Uterus (tissue), 3 donors: ENCODE measurements at regions not wholly inside any gene's neighbourhood (a gene's known extent, or its start where the extent isn't known, plus 50 kb on each side); places are given as distances from the start of the nearest gene placed in this dataset.

Experiments
- DNase-seq, 2 donors: peaks; one replicate each; pipeline ENCODE4 v3.0.0-alpha.2; 2019 to 2020
- H3K27ac ChIP-seq, 2 donors: fragments of 200-600 bp; sonication (generic); 1 replicate in 1 of 2; 2 replicates in 1 of 2; pipeline ENCODE4 v1.5.1; 2016 to 2018
- H3K27me3 ChIP-seq, 2 donors: fragments of 200-600 bp; sonication (generic); one replicate each; pipeline ENCODE4 v1.5.1; 2018 to 2019; ENCODE audit warnings: control low read depth in 1 of 2
- H3K36me3 ChIP-seq, 2 donors: fragments of 200-600 bp; sonication (generic); one replicate each; pipeline ENCODE4 v1.5.1; 2019; ENCODE audit warnings: control low read depth in 1 of 2
- H3K4me1 ChIP-seq, 2 donors: fragments of 200-600 bp; sonication (generic); one replicate each; pipeline ENCODE4 v1.5.1; 2018 to 2019; ENCODE audit warnings: control low read depth in 1 of 2
- H3K4me3 ChIP-seq, 2 donors: fragments of 200-600 bp; sonication (generic); 1 replicate in 1 of 2; 2 replicates in 1 of 2; pipeline ENCODE4 v1.5.1; 2018 to 2019; ENCODE audit warnings: mild to moderate bottlenecking in 1 of 2
- H3K9me3 ChIP-seq, 2 donors: fragments of 200-600 bp; sonication (generic); one replicate each; pipeline ENCODE4 v1.5.1; 2019; ENCODE audit warnings: control low read depth in 1 of 2
- POLR2A ChIP-seq, 2 donors: fragments of 450-650 bp; IDR thresholded peaks; one replicate each; pipeline ENCODE4 v1.6.1; 2016; ENCODE audit warnings: antibody characterized with exemption in 2 of 2, mild to moderate bottlenecking in 1 of 2, moderate library complexity in 1 of 2
- intact Hi-C: fragments of 100-400 bp; cut with DNase I; formaldehyde crosslinking; loops from one replicate; pipeline ENCODE4 v1.15.1; 2023; ENCODE audit warnings: low total_unique reads
- TF ChIP-seq, protein P1 (sequence below), 4 experiments: fragments of 200-600 bp in 2 of 4; fragments of 450-650 bp in 2 of 4; sonication (generic) in 2 of 4; IDR thresholded peaks; one replicate each; pipeline ENCODE4 v1.5.1; 2016 to 2019; ENCODE audit warnings: antibody characterized with exemption in 4 of 4, mild to moderate bottlenecking in 2 of 4, moderate library complexity in 1 of 4
- donor health status: DM: yes; HTN: yes; CAD: no.

- no peaks in the 10 kb centered on the region for H3K4me1 ChIP-seq
- no peak overlapping the region for H3K27ac ChIP-seq
- intact Hi-C loops: no loop called here
- H3K36me3 ChIP-seq: no peaks in the 10 kb centered on the region
- DNase-seq: no peak
- H3K4me3 ChIP-seq: no peak overlapping the region
- no peaks in the 10 kb centered on the region for H3K27me3 ChIP-seq
- TF ChIP-seq, protein P1, sequence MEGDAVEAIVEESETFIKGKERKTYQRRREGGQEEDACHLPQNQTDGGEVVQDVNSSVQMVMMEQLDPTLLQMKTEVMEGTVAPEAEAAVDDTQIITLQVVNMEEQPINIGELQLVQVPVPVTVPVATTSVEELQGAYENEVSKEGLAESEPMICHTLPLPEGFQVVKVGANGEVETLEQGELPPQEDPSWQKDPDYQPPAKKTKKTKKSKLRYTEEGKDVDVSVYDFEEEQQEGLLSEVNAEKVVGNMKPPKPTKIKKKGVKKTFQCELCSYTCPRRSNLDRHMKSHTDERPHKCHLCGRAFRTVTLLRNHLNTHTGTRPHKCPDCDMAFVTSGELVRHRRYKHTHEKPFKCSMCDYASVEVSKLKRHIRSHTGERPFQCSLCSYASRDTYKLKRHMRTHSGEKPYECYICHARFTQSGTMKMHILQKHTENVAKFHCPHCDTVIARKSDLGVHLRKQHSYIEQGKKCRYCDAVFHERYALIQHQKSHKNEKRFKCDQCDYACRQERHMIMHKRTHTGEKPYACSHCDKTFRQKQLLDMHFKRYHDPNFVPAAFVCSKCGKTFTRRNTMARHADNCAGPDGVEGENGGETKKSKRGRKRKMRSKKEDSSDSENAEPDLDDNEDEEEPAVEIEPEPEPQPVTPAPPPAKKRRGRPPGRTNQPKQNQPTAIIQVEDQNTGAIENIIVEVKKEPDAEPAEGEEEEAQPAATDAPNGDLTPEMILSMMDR (IDR thresholded peaks at IDR 0.05): no peak
- no peak for TF ChIP-seq POLR2A (IDR thresholded peaks at IDR 0.05)
- H3K9me3 ChIP-seq: no peaks in the 10 kb centered on the region
These were observed 475.9 kb downstream of the PTPRU start for GRCh38 chr1:29712284-29712651.

DNA sequence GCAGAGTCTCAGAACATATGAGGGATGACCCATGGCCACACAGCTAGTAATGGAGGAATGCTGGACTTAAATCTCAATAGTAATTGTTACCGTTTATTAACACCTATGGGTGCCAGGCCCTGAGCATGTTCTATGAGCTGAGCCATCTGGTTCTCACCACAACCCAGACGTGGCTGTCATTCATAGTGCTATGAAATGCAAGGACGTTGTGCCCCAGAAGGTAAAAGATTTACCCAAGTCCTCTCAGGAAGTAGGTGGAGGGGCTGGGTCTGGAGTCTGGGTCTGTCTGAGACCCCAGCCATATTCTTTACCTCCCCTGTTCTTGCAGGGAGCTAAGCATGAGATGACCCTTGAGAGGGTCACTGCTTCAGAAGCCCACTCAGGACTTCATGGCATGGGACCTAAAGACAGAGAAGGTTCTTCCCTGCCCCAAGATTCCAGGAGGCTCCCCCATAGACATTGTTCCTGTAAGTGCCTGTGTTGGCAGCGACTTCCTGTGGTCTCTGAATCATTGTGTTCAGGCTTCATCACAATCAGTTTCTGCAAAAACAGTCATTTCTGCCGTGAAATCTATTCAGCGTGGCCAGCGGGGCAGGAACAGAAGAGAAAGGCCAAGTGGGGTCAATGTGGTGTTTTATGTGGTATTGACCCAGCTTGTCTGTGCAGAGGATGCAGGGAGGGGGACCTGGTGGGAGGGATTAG lies 475.4 kb downstream of the PTPRU start:
- TF ChIP-seq POLR2A (IDR thresholded peaks at IDR 0.05): no peak
- TF ChIP-seq, protein P1 (IDR thresholded peaks at IDR 0.05): no peak

GRCh38 chr1:29709704-29710280 lies 473.5 kb downstream of the PTPRU start:
- intact Hi-C loops: no loop called here
- H3K9me3 ChIP-seq: no peaks in the 10 kb centered on the region
- no peak overlapping the region for H3K4me3 ChIP-seq
- no peak overlapping the region for H3K27ac ChIP-seq
- H3K27me3 ChIP-seq: no peaks in the 10 kb centered on the region
- no peaks in the 10 kb centered on the region for H3K4me1 ChIP-seq
- TF ChIP-seq, protein P1 (IDR thresholded peaks at IDR 0.05): no peak
- no peak for TF ChIP-seq POLR2A (IDR thresholded peaks at IDR 0.05)
- H3K36me3 ChIP-seq: no peaks in the 10 kb centered on the region
- DNase-seq: no peak

More for the DNA sequence above, 475.4 kb downstream of the PTPRU start:
- DNase-seq: no peak
- H3K27ac ChIP-seq: no peak overlapping the region
- no peaks in the 10 kb centered on the region for H3K27me3 ChIP-seq
- no peak overlapping the region for H3K4me3 ChIP-seq
- intact Hi-C loops: no loop called here
- no peaks in the 10 kb centered on the region for H3K9me3 ChIP-seq
- H3K4me1 ChIP-seq: no peaks in the 10 kb centered on the region
- H3K36me3 ChIP-seq: no peaks in the 10 kb centered on the region

DNA sequence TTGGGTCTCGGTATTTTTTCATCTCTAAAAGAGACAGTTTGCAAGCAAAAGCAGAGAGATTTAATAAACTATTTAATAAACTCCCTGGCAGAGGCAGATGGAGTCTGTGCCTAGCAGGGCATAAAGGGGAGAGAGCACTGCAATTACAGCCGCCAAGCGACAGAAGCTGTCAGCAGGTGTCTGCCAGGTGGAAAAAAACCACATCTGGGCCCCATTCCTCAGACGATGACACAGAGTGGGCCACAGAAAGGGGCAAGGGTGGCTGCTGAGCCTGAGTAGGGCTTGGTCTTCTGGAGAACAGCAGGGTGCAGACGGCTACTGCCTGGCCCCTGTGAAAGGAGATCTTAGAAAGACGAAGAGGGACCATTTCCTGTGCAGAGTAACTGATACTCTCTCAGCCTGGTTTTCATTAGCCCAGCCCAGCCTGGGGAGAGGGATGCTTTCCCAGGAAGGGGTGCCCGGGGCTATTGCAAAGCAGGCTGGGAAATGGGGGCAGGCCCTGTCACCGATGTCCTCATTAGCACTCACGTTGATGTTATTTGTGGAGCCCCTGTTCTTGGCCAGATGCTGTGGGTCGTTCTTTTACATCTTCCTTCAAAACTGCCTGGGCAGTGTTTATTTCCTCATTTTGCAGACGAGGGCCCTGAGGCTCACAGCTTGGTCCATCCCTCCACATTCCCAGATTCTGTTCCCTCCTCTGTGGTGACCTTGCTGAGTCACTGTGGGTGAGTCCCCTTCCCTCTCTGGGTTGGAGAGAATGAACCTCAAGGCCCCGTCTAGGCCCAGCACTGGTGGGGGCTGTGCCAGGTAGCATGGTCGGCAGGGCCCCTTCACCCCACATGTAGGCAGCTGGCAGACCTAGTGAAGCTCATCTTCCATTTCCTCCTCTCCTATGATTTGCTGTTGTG lies 472.7 kb downstream of the PTPRU start:
- Histone ChIP-seq H3K27ac (no peak overlapping the region), H3K4me3 (no peak overlapping the region), H3K4me1 (no peaks in the 10 kb centered on the region), H3K27me3 (no peaks in the 10 kb centered on the region), H3K36me3 (no peaks in the 10 kb centered on the region), H3K9me3 (no peaks in the 10 kb centered on the region)
- TF ChIP-seq POLR2A (IDR thresholded peaks at IDR 0.05): no peak
- TF ChIP-seq, protein P1 (IDR thresholded peaks at IDR 0.05): no peak
- no peak for DNase-seq
- intact Hi-C loops: no loop called here

GRCh38 chr1:29708381-29708780 lies 472.1 kb downstream of the PTPRU start:
- intact Hi-C loops: no loop called here
- H3K27ac ChIP-seq: no peak overlapping the region
- H3K9me3 ChIP-seq: no peaks in the 10 kb centered on the region
- TF ChIP-seq, protein P1 (IDR thresholded peaks at IDR 0.05): no peak
- TF ChIP-seq POLR2A (IDR thresholded peaks at IDR 0.05): no peak
- no peaks in the 10 kb centered on the region for H3K4me1 ChIP-seq
- H3K4me3 ChIP-seq: no peak overlapping the region
- no peak for DNase-seq
- H3K36me3 ChIP-seq: no peaks in the 10 kb centered on the region
- no peaks in the 10 kb centered on the region for H3K27me3 ChIP-seq
